SU-DHL-6 (cell line): ENCODE measurements at regions not wholly inside any gene's neighbourhood (a gene's known extent, or its start where the extent isn't known, plus 50 kb on each side); places are given as distances from the start of the nearest gene placed in this dataset.

Source experiments
- CTCF ChIP-seq: fragments of 200-600 bp; sonication (generic); IDR thresholded peaks from one replicate; pipeline ENCODE4 v1.5.1; 2017; ENCODE audit warnings: antibody characterized with exemption, mild to moderate bottlenecking, low read length, moderate library complexity; ENCODE audit not compliant: insufficient read depth, poor library complexity, severe bottlenecking
- EZH2phosphoT487 ChIP-seq: fragments of 200-600 bp; sonication (generic), shearing (Covaris generic); conservative IDR thresholded peaks from 2 replicates; pipeline ENCODE4 v1.6.1; 2018; ENCODE audit warnings: mild to moderate bottlenecking, antibody characterized with exemption, low read length, moderate library complexity, mixed read lengths

- TF ChIP-seq EZH2phosphoT487: no peak
- TF ChIP-seq CTCF: no peak
Measured at GRCh38 chr2:133748007-133748700, 179.9 kb upstream of the NCKAP5 start.
